Stimulated activated CD8-positive, alpha-beta memory T cell treated with anti-CD3 and anti-CD28 coated beads, Interleukin-2, amount 100 ng/mL, for 1 hour (primary cell): ENCODE measurements at regions not wholly inside any gene's neighbourhood (a gene's known extent, or its start where the extent isn't known, plus 50 kb on each side); places are given as distances from the start of the nearest gene placed in this dataset.

Experiments
- DNase-seq, 2 donors: peaks; one replicate each; pipeline ENCODE4 v3.0.0-alpha.2; 2020; ENCODE audit warnings: low read depth in 2 of 2

DNA sequence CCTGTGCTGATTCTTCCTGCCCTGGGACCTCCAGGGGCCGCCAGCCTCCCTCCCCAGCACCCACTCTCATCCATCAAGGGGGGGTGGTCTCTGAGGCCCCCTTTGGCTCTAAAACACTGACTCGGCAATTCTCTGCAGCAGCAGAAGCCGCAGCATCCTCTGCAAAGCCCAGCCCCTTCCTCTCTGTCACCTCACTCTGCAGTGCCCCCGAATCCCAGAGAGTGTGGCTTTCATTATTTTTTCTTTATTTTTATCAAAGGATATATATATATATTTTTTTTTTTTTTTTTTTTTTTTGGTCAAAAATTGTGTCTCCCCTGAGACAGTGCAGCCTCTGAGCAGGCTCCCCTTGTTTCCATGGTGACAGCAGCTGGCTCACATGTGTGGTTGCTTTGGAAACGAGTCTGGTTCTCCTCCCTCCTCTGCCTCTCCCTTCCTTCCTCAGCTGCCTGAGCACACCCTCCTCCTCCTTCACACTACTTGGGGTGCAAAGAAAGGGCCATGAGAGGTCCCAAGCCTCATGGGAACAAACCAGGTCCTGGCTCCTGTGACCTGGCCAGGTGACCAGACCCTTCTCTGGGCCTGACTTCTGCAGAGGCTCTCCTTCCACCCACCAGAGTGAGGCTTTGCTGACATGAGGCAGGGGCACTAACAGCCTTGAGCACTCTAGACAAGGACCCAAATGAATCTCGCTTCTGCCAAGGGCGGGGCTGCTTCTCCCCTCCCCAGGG lies 100.5 kb downstream of the LRRC74A start:
- no peak for DNase-seq

DNA sequence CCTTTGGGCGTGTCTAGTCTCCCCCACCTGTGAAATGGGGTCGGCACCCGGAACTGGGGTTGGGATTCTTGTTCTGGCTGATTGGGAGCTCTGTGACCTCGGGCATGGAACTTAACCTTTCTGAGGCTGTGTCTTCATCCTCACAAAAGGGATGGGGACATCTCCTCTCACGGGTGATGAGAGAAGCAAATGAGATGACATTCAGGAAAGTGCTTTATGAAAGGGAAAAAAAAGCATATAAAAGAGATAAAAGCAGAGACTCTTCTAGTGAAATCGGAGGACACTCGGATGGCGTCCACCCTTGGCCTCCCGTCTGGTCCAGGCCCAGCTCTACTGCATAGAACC lies 98.9 kb downstream of the LRRC74A start:
- DNase-seq = no peak

DNA sequence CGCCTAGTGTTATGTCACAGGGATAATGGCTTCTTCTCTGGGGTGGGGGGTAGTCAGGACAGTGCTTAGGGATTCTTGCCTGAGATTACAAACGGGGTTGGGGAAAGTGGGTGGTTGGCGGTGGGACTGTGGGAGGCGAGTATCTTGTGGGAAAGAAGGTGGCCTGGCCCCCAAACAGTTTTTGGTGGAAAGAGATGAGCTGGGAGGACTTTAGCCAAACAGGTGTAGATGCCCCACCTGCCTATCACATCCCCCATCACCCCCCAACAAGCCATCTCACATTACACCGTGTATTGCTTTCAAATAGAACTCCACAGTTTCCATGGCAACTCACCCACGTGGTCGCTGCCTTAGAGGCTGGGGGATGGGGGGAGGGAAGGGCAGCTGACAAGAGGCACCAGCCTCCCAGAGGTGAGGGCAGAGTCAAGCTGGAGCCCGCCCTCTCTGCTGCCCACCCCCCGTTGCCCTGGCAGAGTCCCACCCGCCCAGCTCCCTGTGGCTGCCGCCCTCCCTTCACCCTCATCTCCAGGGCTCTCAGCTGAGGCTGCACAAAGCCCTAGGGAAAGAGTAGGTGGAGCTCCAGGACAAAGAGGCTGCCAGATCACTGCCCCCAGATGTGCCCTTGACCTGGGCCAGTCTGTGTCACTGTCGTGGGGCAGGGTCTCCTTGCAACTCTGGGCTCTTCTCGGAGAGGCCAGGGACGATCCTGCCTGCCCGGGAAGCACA lies 98.3 kb downstream of the LRRC74A start:
- DNase-seq = no peak

DNA sequence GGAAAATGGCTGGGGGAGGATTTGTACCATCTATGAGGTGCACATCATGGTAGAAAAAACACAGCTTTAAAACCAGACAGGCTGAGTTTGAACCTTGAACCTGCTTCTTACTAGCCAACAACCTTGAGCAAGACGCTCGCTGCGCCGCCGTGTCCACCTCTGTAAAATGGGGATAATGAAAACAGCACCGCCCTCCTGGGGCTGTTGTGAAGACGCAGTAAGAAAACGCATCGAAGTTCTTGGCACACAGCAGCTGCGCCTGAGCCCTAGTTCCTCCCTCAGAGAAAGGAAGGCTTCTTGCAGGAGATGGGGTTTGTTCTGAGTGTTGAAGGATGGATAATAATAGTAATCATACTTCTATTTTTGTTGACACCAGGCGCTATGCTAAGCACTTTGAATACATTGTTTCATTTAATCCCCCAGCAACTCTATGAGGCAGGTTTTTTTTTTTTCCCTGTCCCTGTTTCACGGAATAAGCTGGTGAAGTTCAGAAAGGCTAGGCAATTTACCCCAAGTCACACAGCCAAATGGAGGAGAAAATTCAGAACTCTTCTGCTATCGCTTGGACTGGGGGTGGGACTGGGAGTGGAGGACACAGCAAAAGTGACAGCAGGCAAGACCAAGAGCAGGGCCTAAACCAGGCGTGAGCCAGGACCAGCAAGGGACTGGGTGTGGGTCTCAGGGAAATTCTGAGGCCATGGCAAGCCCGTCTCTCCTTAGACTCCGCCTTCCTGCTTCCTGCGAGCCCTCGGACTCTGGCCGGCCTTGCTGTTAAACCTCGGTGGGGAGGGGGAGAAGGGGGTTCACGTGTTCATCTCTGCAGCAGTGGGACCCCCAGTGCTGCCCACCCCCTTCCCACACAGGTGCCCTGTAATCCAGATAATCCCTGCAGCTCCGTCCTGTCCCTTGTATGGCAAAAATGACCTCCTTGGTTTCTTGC lies 97.5 kb downstream of the LRRC74A start:
- DNase-seq = no peak

DNA sequence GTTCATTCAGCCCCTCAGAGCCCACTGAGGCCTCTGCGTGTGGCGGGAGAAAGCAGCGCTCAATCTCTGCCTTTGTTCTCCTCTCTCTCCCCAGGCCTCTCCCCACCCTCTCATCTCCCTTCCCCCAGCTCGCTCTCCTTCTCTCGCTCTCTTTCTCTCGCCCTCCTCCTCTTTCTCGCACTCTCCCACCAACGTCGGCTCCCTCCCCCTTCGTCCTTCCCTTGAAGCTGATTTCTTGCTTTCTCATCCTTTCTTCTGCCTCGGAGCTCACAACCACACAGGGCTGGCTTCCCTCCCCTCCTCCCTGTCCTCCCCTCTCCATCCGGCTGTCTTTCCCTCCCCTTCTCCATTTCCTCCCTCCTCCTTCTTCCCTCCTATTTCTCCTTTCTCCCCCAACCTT lies 96.4 kb downstream of the LRRC74A start:
- DNase-seq = no peak

DNA sequence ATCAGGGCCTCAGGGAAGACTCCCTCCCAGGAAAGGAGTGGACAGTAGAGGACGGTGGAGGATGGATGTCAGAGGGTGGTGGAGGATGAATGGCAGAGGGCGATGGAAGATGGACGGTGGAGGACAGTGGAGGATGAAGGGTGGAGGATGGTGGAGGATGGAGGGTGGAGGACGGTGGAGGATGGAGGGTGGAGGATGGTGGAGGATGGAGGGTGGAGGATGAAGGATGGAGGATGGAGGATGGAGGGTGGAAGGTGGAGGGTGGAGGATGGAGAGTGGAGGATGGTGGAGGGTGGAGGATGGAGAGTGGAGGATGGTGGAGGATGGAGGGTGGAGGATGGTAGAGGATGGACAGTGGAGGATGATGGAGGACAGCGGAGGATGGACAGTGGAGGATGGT lies 95.9 kb downstream of the LRRC74A start:
- no peak for DNase-seq

DNA sequence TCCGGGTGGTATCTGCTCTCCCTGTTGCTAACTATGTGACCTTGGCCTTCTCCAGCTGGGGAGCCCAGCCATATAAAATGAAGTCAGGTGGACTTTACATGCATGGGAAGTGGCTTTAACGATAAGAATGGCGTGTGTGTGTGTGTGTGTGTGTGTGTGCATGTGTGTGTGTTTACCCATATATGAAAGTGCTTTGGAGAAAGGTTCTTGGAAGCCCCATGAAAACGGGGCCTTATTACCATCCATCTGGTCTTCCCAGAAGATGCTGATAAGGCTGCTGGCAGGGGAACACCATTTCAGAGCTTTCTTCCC lies 94.8 kb downstream of the LRRC74A start:
- DNase-seq = no peak

DNA sequence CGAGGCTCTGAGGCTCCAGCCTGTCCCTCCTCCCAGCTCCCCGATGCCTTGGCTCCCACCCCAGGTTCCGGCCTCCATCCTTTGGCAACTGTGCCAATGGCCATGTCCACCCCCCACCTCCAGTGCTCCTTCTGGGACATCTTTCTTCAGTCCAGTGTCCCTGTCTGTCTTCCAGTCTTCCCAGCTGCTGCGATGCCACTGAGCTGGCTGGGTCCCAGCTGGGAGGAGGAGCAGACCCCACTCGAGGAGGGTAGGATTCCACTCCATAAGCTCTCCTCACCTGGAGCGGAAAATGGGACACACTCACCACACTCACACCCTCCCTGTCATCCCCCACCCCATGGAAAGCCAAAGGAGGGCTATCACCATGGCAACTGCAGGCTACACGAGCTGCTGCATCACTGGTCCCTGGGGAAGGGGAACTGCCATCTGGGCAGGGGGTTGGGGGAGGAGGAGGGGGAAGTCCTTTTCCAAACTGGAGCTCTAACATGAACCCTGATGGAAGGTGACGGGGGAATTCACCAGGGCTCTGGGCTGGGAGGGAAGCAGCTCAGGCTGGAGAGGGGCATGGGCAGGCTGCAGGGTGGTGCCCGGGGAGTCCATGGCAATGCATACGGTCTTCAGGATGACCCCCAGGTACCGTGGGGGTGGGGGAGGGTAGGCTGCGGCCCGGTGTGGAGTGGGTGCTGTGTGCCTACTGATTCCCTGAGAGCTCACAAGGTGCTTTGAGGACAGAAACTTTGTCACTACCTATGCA lies 94.3 kb downstream of the LRRC74A start:
- no peak for DNase-seq

DNA sequence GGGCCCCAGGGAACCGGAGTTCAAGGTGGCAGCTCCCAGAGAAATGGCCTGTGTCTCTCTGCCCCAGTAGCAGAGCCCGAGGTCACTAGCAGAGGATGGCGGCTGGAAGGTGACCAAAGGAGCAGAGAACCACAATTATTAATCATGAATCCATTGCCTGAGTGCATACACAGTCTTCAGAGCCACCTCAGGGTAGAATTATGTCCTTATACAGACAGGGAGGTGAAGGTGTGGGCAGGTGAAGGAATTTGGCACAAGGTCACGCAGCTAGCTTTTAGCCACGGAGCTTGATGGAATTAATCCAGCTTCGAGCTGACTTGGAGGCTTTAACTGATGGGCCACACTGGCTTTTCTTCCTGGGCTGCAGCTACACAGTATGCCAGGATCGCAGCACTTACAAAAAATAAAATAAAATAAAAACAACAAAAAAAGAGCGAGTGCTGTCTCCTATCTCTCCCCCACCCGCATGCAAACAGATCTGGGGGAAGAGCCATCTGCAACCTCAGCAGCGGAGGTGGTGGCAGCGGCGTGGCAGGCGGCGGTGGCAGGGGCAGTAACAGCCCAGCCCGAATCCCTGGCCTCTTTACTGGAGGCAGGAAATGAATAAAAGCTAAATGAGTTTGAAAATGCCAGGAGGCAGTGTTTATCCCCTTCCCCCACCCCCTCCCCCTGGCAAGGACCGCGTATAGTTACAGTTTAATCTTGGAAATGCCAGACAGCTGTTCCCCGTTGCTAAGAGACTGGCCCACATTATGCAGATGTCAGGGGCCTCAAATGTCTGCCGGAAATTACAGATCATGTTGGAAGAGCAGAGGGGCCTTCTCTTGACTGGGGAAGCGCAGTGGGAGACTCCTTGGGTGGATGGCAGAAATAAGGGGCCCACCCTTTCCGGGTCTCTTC lies 93.5 kb downstream of the LRRC74A start:
- no peak for DNase-seq
